Kidney (tissue), 13 donors: ENCODE measurements at regions not wholly inside any gene's neighbourhood (a gene's known extent, or its start where the extent isn't known, plus 50 kb on each side); places are given as distances from the start of the nearest gene placed in this dataset.
A peak's percentile ranks its signal among the peaks of the same experiment; 100 is the strongest.
"Not testable (repeated sequence)": the region's sequence is repeated elsewhere in the genome, so short reads cannot be mapped to it uniquely, and the experiment has no call there.

Experiments used
- DNase-seq, 5 donors: peaks; one replicate each; pipeline ENCODE4 v3.0.0-alpha.2; 2013 to 2020
- FAIRE-seq: peaks from 2 replicates; lab custom pipeline; 2012; peaks lifted over from hg19 to GRCh38; lab: Jason Lieb, UNC
- H3K27ac ChIP-seq, 2 donors: one replicate each; pipeline ENCODE4 v1.7.0; 2013; ENCODE audit warnings: low read depth in 2 of 2, low read length in 2 of 2, inconsistent platforms in 1 of 2
- H3K27me3 ChIP-seq: one replicate; pipeline ENCODE4 v1.7.1; 2013; ENCODE audit warnings: low read length, inconsistent platforms; ENCODE audit not compliant: control insufficient read depth, insufficient read depth
- H3K36me3 ChIP-seq, 3 donors: one replicate each; pipeline versions ENCODE4 v1.7.0 to v1.7.1; 2013; ENCODE audit warnings: low read length in 3 of 3, control low read depth in 1 of 3, inconsistent platforms in 1 of 3; ENCODE audit not compliant: insufficient read depth in 3 of 3, control insufficient read depth in 2 of 3
- H3K4me1 ChIP-seq, 3 donors: one replicate each; pipeline versions ENCODE4 v1.7.0 to v1.7.1; 2013; ENCODE audit warnings: low read length in 3 of 3, inconsistent platforms in 1 of 3, low read depth in 1 of 3; ENCODE audit not compliant: control insufficient read depth in 2 of 3, insufficient read depth in 2 of 3
- H3K4me3 ChIP-seq, 3 donors: one replicate each; pipeline versions ENCODE4 v1.7.0 to v1.8.1; 2013; ENCODE audit warnings: low read length in 3 of 3, control low read depth in 1 of 3, inconsistent platforms in 1 of 3
- H3K9ac ChIP-seq, 3 donors: one replicate each; pipeline versions ENCODE4 v1.7.0 to v1.7.1; 2013; ENCODE audit warnings: low read length in 3 of 3, control low read depth in 1 of 3, inconsistent platforms in 1 of 3
- H3K9me3 ChIP-seq, 3 donors: one replicate each; pipeline versions ENCODE4 v1.7.0 to v1.7.1; 2013; ENCODE audit warnings: low read length in 3 of 3, control low read depth in 1 of 3, inconsistent platforms in 1 of 3; ENCODE audit not compliant: control insufficient read depth in 2 of 3, insufficient read depth in 1 of 3
- intact Hi-C: fragments of 100-400 bp; cut with DNase I; formaldehyde crosslinking; loops from one replicate; pipeline ENCODE4 v1.11.1; 2022
- TF ChIP-seq, protein P1 (sequence below): IDR thresholded peaks from 3 replicates; pipeline ENCODE4 v1.5.1; 2012; ENCODE audit warnings: mild to moderate bottlenecking, moderate library complexity, borderline replicate concordance; ENCODE audit not compliant: insufficient read depth; ENCODE audit errors: extremely low read depth
- donor health status: control.
- donor health status: control.
- donor health status: control.
- donor health status: control.
- donor health status: control.
- donor health status: DM: yes; HTN: yes; CAD: no.
- donor health status: Normal renal cell carcinoma (clear cell type).

GRCh38 chr1:38481871-38482826 is 377.4 kb downstream of the RRAGC start:
- Histone ChIP-seq H3K9me3 (no peaks in the 10 kb centered on the region), H3K36me3 (no peaks in the 10 kb centered on the region), H3K4me1 (peaks cover 0 to under 1% (median 0%) of the 10 kb centered on the region in 3 donors), H3K4me3 (no peak overlapping the region), H3K27ac (no peak overlapping the region), H3K9ac (no peak overlapping the region), H3K27me3 (no peaks in the 10 kb centered on the region)
- FAIRE-seq: no peak
- TF ChIP-seq, protein P1, sequence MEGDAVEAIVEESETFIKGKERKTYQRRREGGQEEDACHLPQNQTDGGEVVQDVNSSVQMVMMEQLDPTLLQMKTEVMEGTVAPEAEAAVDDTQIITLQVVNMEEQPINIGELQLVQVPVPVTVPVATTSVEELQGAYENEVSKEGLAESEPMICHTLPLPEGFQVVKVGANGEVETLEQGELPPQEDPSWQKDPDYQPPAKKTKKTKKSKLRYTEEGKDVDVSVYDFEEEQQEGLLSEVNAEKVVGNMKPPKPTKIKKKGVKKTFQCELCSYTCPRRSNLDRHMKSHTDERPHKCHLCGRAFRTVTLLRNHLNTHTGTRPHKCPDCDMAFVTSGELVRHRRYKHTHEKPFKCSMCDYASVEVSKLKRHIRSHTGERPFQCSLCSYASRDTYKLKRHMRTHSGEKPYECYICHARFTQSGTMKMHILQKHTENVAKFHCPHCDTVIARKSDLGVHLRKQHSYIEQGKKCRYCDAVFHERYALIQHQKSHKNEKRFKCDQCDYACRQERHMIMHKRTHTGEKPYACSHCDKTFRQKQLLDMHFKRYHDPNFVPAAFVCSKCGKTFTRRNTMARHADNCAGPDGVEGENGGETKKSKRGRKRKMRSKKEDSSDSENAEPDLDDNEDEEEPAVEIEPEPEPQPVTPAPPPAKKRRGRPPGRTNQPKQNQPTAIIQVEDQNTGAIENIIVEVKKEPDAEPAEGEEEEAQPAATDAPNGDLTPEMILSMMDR: no peak
- no peak for DNase-seq
- intact Hi-C loops: no loop called here

GRCh38 chr1:38479662-38480061 is 379.9 kb downstream of the RRAGC start:
- H3K4me3 ChIP-seq, DNase-seq, H3K27ac ChIP-seq, H3K36me3 ChIP-seq, H3K27me3 ChIP-seq, H3K9ac ChIP-seq, H3K9me3 ChIP-seq, H3K4me1 ChIP-seq, FAIRE-seq, intact Hi-C loops: not testable (repeated sequence)

DNA sequence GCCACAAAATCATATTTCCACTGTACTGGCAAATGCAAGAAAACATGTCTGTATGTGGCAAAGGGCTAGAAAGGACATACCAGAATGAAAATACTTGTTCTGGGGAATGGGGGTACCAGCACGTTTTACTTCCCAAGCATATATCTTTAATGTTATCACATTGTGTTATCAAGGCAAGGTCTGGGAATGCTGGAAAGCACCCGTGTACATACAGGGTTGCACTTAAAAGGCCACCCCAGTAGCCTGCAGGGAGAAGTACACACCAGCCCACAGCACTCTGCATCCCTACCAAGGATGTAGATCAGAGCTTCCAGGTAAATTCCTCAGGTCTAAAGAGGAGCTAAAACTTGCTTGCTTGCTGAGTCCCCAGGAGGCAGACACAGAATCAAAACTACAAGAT is 381.8 kb downstream of the RRAGC start:
- no peaks in the 10 kb centered on the region for H3K36me3 ChIP-seq
- no peaks in the 10 kb centered on the region for H3K27me3 ChIP-seq
- FAIRE-seq (no peak), DNase-seq (no peak)
- no peak overlapping the region for H3K4me3 ChIP-seq
- no peaks in the 10 kb centered on the region for H3K9me3 ChIP-seq
- TF ChIP-seq, protein P1: no peak
- H3K4me1 ChIP-seq: peaks cover 0 to 8% (median 0%) of the 10 kb centered on the region in 3 donors
- intact Hi-C loops: no loop called here
- no peak overlapping the region for H3K27ac ChIP-seq
- H3K9ac ChIP-seq: no peak overlapping the region

DNA sequence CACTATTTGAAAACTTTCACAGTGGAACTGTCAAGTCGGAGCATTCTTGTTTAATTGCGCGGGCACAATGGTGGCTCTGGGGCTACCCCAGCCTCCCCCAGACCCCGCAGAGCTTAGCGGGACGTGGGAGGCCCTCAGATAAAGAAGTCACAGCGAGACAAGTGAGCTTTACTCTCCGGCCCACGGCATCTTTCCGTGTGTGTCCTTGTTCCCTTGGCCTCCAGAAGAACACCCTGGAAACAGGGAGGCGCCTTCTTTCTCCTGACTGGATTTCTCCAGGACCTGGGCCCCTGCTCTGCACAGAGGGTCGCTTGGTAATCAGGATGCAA is 382.8 kb downstream of the RRAGC start:
- H3K9me3 ChIP-seq: no peaks in the 10 kb centered on the region
- DNase-seq (no peak), FAIRE-seq (no peak)
- intact Hi-C loops: no loop called here
- peak overlapping the region in 1 of 3 donors; percentile 36 for H3K4me3 ChIP-seq
- H3K36me3 ChIP-seq: no peaks in the 10 kb centered on the region
- H3K4me1 ChIP-seq: peaks cover 0 to 8% (median 0%) of the 10 kb centered on the region in 3 donors
- peak overlapping the region; percentile 37 to 42 for H3K27ac ChIP-seq
- H3K9ac ChIP-seq: no peak overlapping the region
- no peaks in the 10 kb centered on the region for H3K27me3 ChIP-seq
- TF ChIP-seq, protein P1: no peak
